ENCODE measurements at regions not wholly inside any gene's neighbourhood (a gene's known extent, or its start where the extent isn't known, plus 50 kb on each side); places are given as distances from the start of the nearest gene placed in this dataset.
"Not testable (repeated sequence)": the region's sequence is repeated elsewhere in the genome, so short reads cannot be mapped to it uniquely, and the experiment has no call there.

GRCh38 chr12:113546916-113547863 is 75.5 kb upstream of the LHX5 start:
- no peak overlapping the region for H3K4me3 ChIP-seq (ENCODE audit: low read depth, low read length)
- no peak for DNase-seq (ENCODE audit: low read depth)

GRCh38 chr12:113537751-113538087 is 66.0 kb upstream of the LHX5 start:
- no peak for DNase-seq (ENCODE audit: low read depth)
- H3K4me3 ChIP-seq (ENCODE audit: low read depth, low read length), result no peak overlapping the region

GRCh38 chr12:113537046-113537750 is 65.5 kb upstream of the LHX5 start:
- no peak overlapping the region for H3K4me3 ChIP-seq (ENCODE audit: low read depth, low read length)
- no peak for DNase-seq (ENCODE audit: low read depth)

GRCh38 chr12:113535100-113535499 is 63.4 kb upstream of the LHX5 start:
- no peak for DNase-seq (ENCODE audit: low read depth)
- no peak overlapping the region for H3K4me3 ChIP-seq (ENCODE audit: low read depth, low read length)

GRCh38 chr12:113534555-113534954 is 62.9 kb upstream of the LHX5 start:
- H3K4me3 ChIP-seq (ENCODE audit: low read depth, low read length), result no peak overlapping the region

GRCh38 chr12:113533842-113534375 is 62.2 kb upstream of the LHX5 start:
- no peak overlapping the region for H3K4me3 ChIP-seq (ENCODE audit: low read depth, low read length)
- DNase-seq (ENCODE audit: low read depth), result no peak

More at GRCh38 chr12:113534555-113534954, 62.9 kb upstream of the LHX5 start:
- DNase-seq (ENCODE audit: low read depth), result no peak

GRCh38 chr12:113532292-113532691 is 60.6 kb upstream of the LHX5 start:
- H3K4me3 ChIP-seq (ENCODE audit: low read depth, low read length), result no peak overlapping the region
- DNase-seq (ENCODE audit: low read depth), result no peak

GRCh38 chr12:113531073-113531472 is 59.4 kb upstream of the LHX5 start:
- not testable (repeated sequence) for H3K4me3 ChIP-seq (ENCODE audit: low read depth, low read length); DNase-seq (ENCODE audit: low read depth)

- DNase-seq (ENCODE audit: low read depth), result no peak
Observed at GRCh38 chr12:113528606-113529293, 57.1 kb upstream of the LHX5 start.

GRCh38 chr12:113525066-113525465 is 53.4 kb upstream of the LHX5 start:
- no peak overlapping the region for H3K4me3 ChIP-seq (ENCODE audit: low read depth, low read length)
- no peak for DNase-seq (ENCODE audit: low read depth)

More at GRCh38 chr12:113528606-113529293, 57.1 kb upstream of the LHX5 start:
- H3K4me3 ChIP-seq (ENCODE audit: low read depth, low read length), result no peak overlapping the region

GRCh38 chr12:113524495-113524894 is 52.8 kb upstream of the LHX5 start:
- no peak for DNase-seq (ENCODE audit: low read depth)

GRCh38 chr12:113521708-113522107 is 50.0 kb upstream of the LHX5 start:
- no peak for DNase-seq (ENCODE audit: low read depth)

More at GRCh38 chr12:113524495-113524894, 52.8 kb upstream of the LHX5 start:
- no peak overlapping the region for H3K4me3 ChIP-seq (ENCODE audit: low read depth, low read length)

More at GRCh38 chr12:113521708-113522107, 50.0 kb upstream of the LHX5 start:
- no peak overlapping the region for H3K4me3 ChIP-seq (ENCODE audit: low read depth, low read length)

Measured in skeletal muscle cell (primary cell).